ENCODE measurements at regions not wholly inside any gene's neighbourhood (a gene's known extent, or its start where the extent isn't known, plus 50 kb on each side); places are given as distances from the start of the nearest gene placed in this dataset.

GRCh38 chr1:240691501-240691900, 79.5 kb upstream of the GREM2 start:
- no peak for TF ChIP-seq CTCF (conservative IDR thresholded peaks at IDR 0.05 in 1 of 2, IDR thresholded peaks at IDR 0.05 in 1 of 2; ENCODE audit: low read depth in 1 of 2, low read length in 2 of 2)
- TF ChIP-seq EZH2 (IDR thresholded peaks at IDR 0.05; ENCODE audit: low read length, missing control alignments) = no peak

All from fibroblast of lung (primary cell).